ENCODE measurements at regions not wholly inside any gene's neighbourhood (a gene's known extent, or its start where the extent isn't known, plus 50 kb on each side); places are given as distances from the start of the nearest gene placed in this dataset.

- no peak for DNase-seq
Measured at GRCh38 chr16:14002416-14002990, 68.6 kb upstream of the MRTFB start.

GRCh38 chr16:14003074-14003570 lies 68.0 kb upstream of the MRTFB start:
- no peak for DNase-seq

GRCh38 chr16:14004031-14004728 lies 66.9 kb upstream of the MRTFB start:
- no peak for DNase-seq

GRCh38 chr16:14004729-14005315 lies 66.3 kb upstream of the MRTFB start:
- no peak for DNase-seq

- no peak for DNase-seq
Measured at GRCh38 chr16:14005335-14005734, 65.8 kb upstream of the MRTFB start.

GRCh38 chr16:14007450-14007849 lies 63.7 kb upstream of the MRTFB start:
- no peak for DNase-seq

GRCh38 chr16:14011001-14011400 lies 60.1 kb upstream of the MRTFB start:
- peak; percentile 9 for DNase-seq

GRCh38 chr16:14011846-14012245 lies 59.3 kb upstream of the MRTFB start:
- no peak for DNase-seq

- peak; percentile 3 for DNase-seq
Measured at GRCh38 chr16:14013145-14013570, 58.0 kb upstream of the MRTFB start.

- DNase-seq = peak; percentile 12
Measured at GRCh38 chr16:14013571-14014283, 57.4 kb upstream of the MRTFB start.

GRCh38 chr16:14014284-14014625 lies 56.9 kb upstream of the MRTFB start:
- DNase-seq = peak; percentile 4

GRCh38 chr16:14015033-14015432 lies 56.1 kb upstream of the MRTFB start:
- DNase-seq = no peak

GRCh38 chr16:14015461-14015860 lies 55.7 kb upstream of the MRTFB start:
- DNase-seq = peak; percentile 10

- DNase-seq = no peak
Measured at GRCh38 chr16:14015948-14016347, 55.2 kb upstream of the MRTFB start.

GRCh38 chr16:14016362-14016761 lies 54.8 kb upstream of the MRTFB start:
- DNase-seq = peak; percentile 6

GRCh38 chr16:14017886-14018285 lies 53.2 kb upstream of the MRTFB start:
- no peak for DNase-seq

GRCh38 chr16:14018851-14019250 lies 52.3 kb upstream of the MRTFB start:
- no peak for DNase-seq

GRCh38 chr16:14020141-14020540 lies 51.0 kb upstream of the MRTFB start:
- DNase-seq = no peak
